MM.1S (cell line): ENCODE measurements at regions not wholly inside any gene's neighbourhood (a gene's known extent, or its start where the extent isn't known, plus 50 kb on each side); places are given as distances from the start of the nearest gene placed in this dataset.

Source experiments
- DNase-seq: peaks from one replicate; pipeline ENCODE4 v3.0.0-alpha.2; 2015
- H2AFZ ChIP-seq: fragments of 300-600 bp; sonication (generic); 2 replicates; pipeline ENCODE4 v1.6.0; 2016; ENCODE audit warnings: antibody characterized with exemption, low read length
- H3F3A ChIP-seq: fragments of 300-600 bp; sonication (generic); 2 replicates; pipeline ENCODE4 v1.6.1; 2016; ENCODE audit warnings: mild to moderate bottlenecking, antibody characterized with exemption, low read length, moderate library complexity, mixed read lengths; ENCODE audit not compliant: insufficient read depth
- H3K27ac ChIP-seq: fragments of 300-600 bp; sonication (generic); 2 replicates; pipeline ENCODE4 v1.5.1; 2016; ENCODE audit warnings: mild to moderate bottlenecking, low read length
- H3K27me3 ChIP-seq: fragments of 300-600 bp; sonication (generic); replicated peaks from 2 replicates; pipeline ENCODE4 v1.6.0; 2016; ENCODE audit warnings: low read length; ENCODE audit not compliant: insufficient read depth
- H3K36me3 ChIP-seq: fragments of 300-600 bp; sonication (generic); replicated peaks from 2 replicates; pipeline ENCODE4 v1.6.1; 2016; ENCODE audit warnings: mild to moderate bottlenecking, low read length, mixed read lengths; ENCODE audit not compliant: insufficient read depth
- H3K4me1 ChIP-seq: fragments of 300-600 bp; sonication (generic); 2 replicates; pipeline ENCODE4 v1.6.1; 2016; ENCODE audit warnings: low read length, mixed read lengths
- H3K4me2 ChIP-seq: fragments of 300-600 bp; sonication (generic); 2 replicates; pipeline ENCODE4 v1.6.0; 2016; ENCODE audit warnings: low read depth, low read length
- H3K4me3 ChIP-seq: fragments of 300-600 bp; sonication (generic); 2 replicates; pipeline ENCODE4 v1.5.1; 2016; ENCODE audit warnings: low read length, mixed read lengths
- H3K79me2 ChIP-seq: fragments of 300-600 bp; sonication (generic); 2 replicates; pipeline ENCODE4 v1.6.1; 2016; ENCODE audit warnings: mixed run types, low read length, mixed read lengths
- H3K9ac ChIP-seq: fragments of 300-600 bp; sonication (generic); 2 replicates; pipeline ENCODE4 v1.6.1; 2016; ENCODE audit warnings: low read length, mixed read lengths
- H3K9me2 ChIP-seq: fragments of 300-600 bp; sonication (generic); replicated peaks from 2 replicates; pipeline ENCODE4 v1.6.1; 2016; ENCODE audit warnings: mild to moderate bottlenecking, low read length, mixed read lengths; ENCODE audit not compliant: insufficient read depth
- H3K9me3 ChIP-seq: fragments of 300-600 bp; sonication (generic); replicated peaks from 2 replicates; pipeline ENCODE4 v1.6.1; 2016; ENCODE audit warnings: mild to moderate bottlenecking, low read length, mixed read lengths; ENCODE audit not compliant: insufficient read depth
- H4K20me1 ChIP-seq: fragments of 300-600 bp; sonication (generic); 2 replicates; pipeline ENCODE4 v1.6.1; 2016; ENCODE audit warnings: mild to moderate bottlenecking, low read length, moderate library complexity, mixed read lengths; ENCODE audit not compliant: insufficient read depth
- EZH2 ChIP-seq: fragments of 300-600 bp; sonication (generic); optimal IDR thresholded peaks from 2 replicates; pipeline ENCODE3; 2017; ENCODE audit warnings: low read depth, mild to moderate bottlenecking, antibody characterized with exemption, low read length, mixed read lengths
- EZH2phosphoT487 ChIP-seq: fragments of 300-600 bp; sonication (generic); IDR thresholded peaks from 2 replicates; pipeline ENCODE4 v1.6.1; 2018; ENCODE audit warnings: antibody characterized with exemption, low read length
- TF ChIP-seq, protein P1 (sequence below): fragments of 300-600 bp; sonication (generic); IDR thresholded peaks from 2 replicates; pipeline ENCODE4 v1.5.1; 2016; ENCODE audit warnings: antibody characterized with exemption, low read length, mixed read lengths

DNA sequence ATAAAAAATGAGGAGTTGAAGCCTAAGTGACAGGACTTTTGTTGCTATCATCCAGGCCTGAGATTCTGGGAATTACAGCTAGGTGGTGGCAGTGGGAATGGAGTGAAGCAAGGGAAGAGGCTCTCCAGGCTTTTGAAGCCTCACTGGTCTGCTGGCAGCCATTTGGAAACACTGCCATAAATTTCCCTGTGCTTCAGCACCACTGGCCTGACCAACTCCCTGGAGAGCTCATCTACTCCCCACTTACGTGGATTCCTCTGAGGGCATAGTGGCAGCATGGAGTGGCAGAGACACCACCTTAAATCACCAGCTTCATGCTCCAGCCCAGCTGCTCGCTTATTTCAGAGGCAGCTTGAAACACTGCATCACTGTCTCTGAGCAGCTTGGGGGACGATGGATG lies 518.2 kb downstream of the TLR4 start:
- Histone ChIP-seq H4K20me1 (no peaks in the 10 kb centered on the region), H3K79me2 (no peaks in the 10 kb centered on the region), H3K36me3 (no peaks in the 10 kb centered on the region), H3F3A (no peaks in the 10 kb centered on the region), H3K9me2 (no peaks in the 10 kb centered on the region), H3K27ac (no peak overlapping the region), H3K9me3 (no peaks in the 10 kb centered on the region), H3K9ac (no peak overlapping the region), H3K27me3 (no peaks in the 10 kb centered on the region), H3K4me2 (no peak overlapping the region), H3K4me3 (no peak overlapping the region), H3K4me1 (no peaks in the 10 kb centered on the region), H2AFZ (no peak overlapping the region)
- TF ChIP-seq, protein P1, sequence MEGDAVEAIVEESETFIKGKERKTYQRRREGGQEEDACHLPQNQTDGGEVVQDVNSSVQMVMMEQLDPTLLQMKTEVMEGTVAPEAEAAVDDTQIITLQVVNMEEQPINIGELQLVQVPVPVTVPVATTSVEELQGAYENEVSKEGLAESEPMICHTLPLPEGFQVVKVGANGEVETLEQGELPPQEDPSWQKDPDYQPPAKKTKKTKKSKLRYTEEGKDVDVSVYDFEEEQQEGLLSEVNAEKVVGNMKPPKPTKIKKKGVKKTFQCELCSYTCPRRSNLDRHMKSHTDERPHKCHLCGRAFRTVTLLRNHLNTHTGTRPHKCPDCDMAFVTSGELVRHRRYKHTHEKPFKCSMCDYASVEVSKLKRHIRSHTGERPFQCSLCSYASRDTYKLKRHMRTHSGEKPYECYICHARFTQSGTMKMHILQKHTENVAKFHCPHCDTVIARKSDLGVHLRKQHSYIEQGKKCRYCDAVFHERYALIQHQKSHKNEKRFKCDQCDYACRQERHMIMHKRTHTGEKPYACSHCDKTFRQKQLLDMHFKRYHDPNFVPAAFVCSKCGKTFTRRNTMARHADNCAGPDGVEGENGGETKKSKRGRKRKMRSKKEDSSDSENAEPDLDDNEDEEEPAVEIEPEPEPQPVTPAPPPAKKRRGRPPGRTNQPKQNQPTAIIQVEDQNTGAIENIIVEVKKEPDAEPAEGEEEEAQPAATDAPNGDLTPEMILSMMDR: no peak
- TF ChIP-seq EZH2phosphoT487 (no peak), EZH2 (no peak)
- DNase-seq: no peak

- Histone ChIP-seq H3K9me3 (no peaks in the 10 kb centered on the region), H2AFZ (no peak overlapping the region), H3K79me2 (no peaks in the 10 kb centered on the region)
Observed at GRCh38 chr9:118223111-118223510, 518.9 kb downstream of the TLR4 start.

DNA sequence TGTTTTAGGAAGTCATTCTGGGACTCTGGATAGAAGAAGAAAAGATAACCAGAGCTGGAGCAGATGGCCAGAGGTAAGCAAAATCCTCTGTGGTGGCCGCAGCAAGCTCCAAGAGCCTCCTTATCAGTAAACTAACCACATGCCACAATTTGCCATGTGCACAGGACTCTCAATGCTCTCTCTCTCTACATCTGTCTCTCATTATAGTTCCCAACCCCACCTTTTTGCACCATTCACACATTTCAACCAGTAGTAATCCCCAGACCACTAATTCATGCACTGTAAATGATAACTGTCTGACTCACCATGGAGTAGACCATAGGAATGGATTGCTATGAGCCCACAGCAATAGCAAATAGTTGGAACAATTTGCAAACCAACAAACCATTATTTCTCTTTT lies 526.1 kb downstream of the TLR4 start:
- Histone ChIP-seq H3K4me3 (no peak overlapping the region), H3F3A (no peaks in the 10 kb centered on the region), H3K27ac (no peak overlapping the region), H3K79me2 (no peaks in the 10 kb centered on the region), H3K4me1 (no peaks in the 10 kb centered on the region), H3K4me2 (no peak overlapping the region), H3K9me2 (no peaks in the 10 kb centered on the region), H4K20me1 (no peaks in the 10 kb centered on the region), H3K36me3 (no peaks in the 10 kb centered on the region), H2AFZ (no peak overlapping the region), H3K9ac (no peak overlapping the region), H3K9me3 (no peaks in the 10 kb centered on the region), H3K27me3 (no peaks in the 10 kb centered on the region)
- TF ChIP-seq, protein P1: no peak
- no peak for DNase-seq

More at GRCh38 chr9:118223111-118223510, 518.9 kb downstream of the TLR4 start:
- no peaks in the 10 kb centered on the region for H3K27me3 ChIP-seq
- H3K4me1 ChIP-seq: no peaks in the 10 kb centered on the region
- no peaks in the 10 kb centered on the region for H4K20me1 ChIP-seq
- H3K4me2 ChIP-seq: no peak overlapping the region
- H3K36me3 ChIP-seq: no peaks in the 10 kb centered on the region
- H3F3A ChIP-seq: no peaks in the 10 kb centered on the region
- no peak overlapping the region for H3K4me3 ChIP-seq
- DNase-seq: no peak
- no peak overlapping the region for H3K27ac ChIP-seq
- no peaks in the 10 kb centered on the region for H3K9me2 ChIP-seq
- TF ChIP-seq EZH2 (no peak), EZH2phosphoT487 (no peak)
- TF ChIP-seq, protein P1: no peak
- no peak overlapping the region for H3K9ac ChIP-seq

DNA sequence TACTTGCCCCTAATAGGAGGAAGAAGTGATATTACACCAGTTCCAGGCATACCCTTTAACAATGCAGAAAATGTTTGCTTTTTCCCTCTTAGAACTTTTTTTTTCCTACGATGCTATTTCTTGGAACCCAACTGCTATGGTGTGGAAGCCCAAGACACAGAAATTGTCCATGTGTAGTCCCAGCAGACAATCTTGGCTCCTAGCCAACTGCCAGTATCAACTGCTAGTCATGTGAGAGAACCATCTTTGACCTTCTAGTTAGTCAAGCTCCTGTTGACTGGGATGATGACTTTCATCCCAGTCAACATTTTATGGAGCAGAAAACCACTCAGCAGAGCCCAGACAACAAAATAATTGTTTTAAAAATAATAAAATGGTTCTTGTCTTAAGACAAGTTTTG lies 532.4 kb downstream of the TLR4 start:
- Histone ChIP-seq H3K27ac (no peak overlapping the region), H3K9me3 (no peaks in the 10 kb centered on the region), H3K9me2 (no peaks in the 10 kb centered on the region), H4K20me1 (no peaks in the 10 kb centered on the region), H3K36me3 (no peaks in the 10 kb centered on the region), H3K27me3 (no peaks in the 10 kb centered on the region), H2AFZ (no peak overlapping the region), H3K4me2 (no peak overlapping the region), H3K79me2 (no peaks in the 10 kb centered on the region), H3F3A (no peaks in the 10 kb centered on the region), H3K9ac (no peak overlapping the region), H3K4me1 (no peaks in the 10 kb centered on the region), H3K4me3 (no peak overlapping the region)
- TF ChIP-seq EZH2 (no peak), EZH2phosphoT487 (no peak)
- TF ChIP-seq, protein P1: no peak
- no peak for DNase-seq
